B cell (primary cell): ENCODE measurements at regions not wholly inside any gene's neighbourhood (a gene's known extent, or its start where the extent isn't known, plus 50 kb on each side); places are given as distances from the start of the nearest gene placed in this dataset.

Source experiments
- EZH2 ChIP-seq: IDR thresholded peaks from 2 replicates; pipeline ENCODE4 v1.6.1; 2012; ENCODE audit warnings: borderline replicate concordance, low read depth, mild to moderate bottlenecking, moderate library complexity, low read length; ENCODE audit not compliant: insufficient read depth, poor library complexity, severe bottlenecking
- TF ChIP-seq, protein P1 (sequence below): fragments of 200-600 bp; IDR thresholded peaks from one replicate; pipeline ENCODE4 v1.8.0; 2022; ENCODE audit warnings: antibody characterized with exemption, mild to moderate bottlenecking

DNA sequence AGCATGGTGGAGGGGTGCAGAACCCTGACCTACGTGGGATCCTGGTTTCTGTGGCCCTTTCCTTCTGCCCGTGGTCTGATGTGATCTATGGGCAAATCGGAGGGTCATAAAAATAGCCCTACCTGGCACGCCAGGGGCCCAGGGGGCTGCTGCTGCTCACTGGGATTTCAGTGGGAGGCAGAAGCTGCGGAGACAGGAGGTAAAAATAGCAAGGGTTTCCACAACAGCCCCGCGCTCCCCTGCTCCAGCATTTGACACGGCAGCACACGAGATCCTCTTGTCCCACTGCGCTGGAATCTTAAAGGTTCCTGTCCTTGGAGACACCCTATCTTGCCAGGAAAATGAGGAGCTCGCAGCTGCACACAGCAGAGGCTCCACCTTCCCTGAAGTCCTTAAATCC, 321.2 kb downstream of the CTTN start:
- TF ChIP-seq, protein P1, sequence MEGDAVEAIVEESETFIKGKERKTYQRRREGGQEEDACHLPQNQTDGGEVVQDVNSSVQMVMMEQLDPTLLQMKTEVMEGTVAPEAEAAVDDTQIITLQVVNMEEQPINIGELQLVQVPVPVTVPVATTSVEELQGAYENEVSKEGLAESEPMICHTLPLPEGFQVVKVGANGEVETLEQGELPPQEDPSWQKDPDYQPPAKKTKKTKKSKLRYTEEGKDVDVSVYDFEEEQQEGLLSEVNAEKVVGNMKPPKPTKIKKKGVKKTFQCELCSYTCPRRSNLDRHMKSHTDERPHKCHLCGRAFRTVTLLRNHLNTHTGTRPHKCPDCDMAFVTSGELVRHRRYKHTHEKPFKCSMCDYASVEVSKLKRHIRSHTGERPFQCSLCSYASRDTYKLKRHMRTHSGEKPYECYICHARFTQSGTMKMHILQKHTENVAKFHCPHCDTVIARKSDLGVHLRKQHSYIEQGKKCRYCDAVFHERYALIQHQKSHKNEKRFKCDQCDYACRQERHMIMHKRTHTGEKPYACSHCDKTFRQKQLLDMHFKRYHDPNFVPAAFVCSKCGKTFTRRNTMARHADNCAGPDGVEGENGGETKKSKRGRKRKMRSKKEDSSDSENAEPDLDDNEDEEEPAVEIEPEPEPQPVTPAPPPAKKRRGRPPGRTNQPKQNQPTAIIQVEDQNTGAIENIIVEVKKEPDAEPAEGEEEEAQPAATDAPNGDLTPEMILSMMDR = no peak
- no peak for TF ChIP-seq EZH2
